ENCODE measurements at regions not wholly inside any gene's neighbourhood (a gene's known extent, or its start where the extent isn't known, plus 50 kb on each side); places are given as distances from the start of the nearest gene placed in this dataset.

DNA sequence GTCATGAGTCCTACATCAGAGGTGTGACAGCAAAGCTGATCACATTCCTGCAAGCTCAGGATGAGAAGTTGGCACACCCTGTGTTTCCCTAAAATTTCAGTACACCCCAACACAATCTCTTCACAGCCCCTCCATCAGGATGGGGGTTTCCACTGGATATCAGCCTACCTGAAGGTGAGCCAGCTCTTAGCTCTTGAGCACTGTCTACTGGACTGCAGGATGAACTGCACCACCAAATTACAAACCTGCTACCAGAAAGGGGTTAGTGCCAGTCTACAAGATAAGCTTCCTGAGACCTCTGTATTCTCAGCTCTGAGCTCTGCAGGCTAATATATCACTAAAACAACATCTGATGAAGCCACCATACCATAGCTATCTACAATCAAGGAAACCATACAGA is 1616.2 kb upstream of the SPRY2 start:
- no peak overlapping the region for H3K27ac ChIP-seq
- H3K36me3 ChIP-seq = no peaks in the 10 kb centered on the region
- H3K4me3 ChIP-seq = no peak overlapping the region
- TF ChIP-seq, protein P1, sequence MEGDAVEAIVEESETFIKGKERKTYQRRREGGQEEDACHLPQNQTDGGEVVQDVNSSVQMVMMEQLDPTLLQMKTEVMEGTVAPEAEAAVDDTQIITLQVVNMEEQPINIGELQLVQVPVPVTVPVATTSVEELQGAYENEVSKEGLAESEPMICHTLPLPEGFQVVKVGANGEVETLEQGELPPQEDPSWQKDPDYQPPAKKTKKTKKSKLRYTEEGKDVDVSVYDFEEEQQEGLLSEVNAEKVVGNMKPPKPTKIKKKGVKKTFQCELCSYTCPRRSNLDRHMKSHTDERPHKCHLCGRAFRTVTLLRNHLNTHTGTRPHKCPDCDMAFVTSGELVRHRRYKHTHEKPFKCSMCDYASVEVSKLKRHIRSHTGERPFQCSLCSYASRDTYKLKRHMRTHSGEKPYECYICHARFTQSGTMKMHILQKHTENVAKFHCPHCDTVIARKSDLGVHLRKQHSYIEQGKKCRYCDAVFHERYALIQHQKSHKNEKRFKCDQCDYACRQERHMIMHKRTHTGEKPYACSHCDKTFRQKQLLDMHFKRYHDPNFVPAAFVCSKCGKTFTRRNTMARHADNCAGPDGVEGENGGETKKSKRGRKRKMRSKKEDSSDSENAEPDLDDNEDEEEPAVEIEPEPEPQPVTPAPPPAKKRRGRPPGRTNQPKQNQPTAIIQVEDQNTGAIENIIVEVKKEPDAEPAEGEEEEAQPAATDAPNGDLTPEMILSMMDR (IDR thresholded peaks at IDR 0.05) = no peak
- H3K27me3 ChIP-seq = no peaks in the 10 kb centered on the region
- H3K4me1 ChIP-seq = no peaks in the 10 kb centered on the region
- no peak for ATAC-seq
- no peaks in the 10 kb centered on the region for H3K9me3 ChIP-seq
- no peak for DNase-seq
- FAIRE-seq = no peak
- intact Hi-C loops (cut with DNase I) = no loop called here

DNA sequence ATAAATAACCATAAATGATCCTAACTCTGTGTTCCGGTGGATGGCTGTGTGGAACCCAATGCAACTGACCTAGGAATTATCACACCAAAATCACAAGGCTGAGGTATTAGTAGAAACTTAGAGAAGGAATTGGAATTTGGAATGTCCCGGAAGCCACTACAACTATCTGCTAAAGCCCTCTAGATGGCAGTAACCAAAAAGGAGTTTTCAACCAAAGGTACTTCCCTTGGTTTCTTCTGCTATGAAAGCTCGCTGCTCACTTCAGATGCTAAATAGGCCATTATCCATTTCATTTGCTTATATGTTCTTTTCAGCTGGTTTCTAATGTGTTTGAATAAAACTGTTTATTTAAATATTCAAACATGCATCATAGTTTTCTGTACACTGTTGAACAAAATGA is 1589.1 kb upstream of the SPRY2 start:
- TF ChIP-seq, protein P1 (IDR thresholded peaks at IDR 0.05) = no peak
- intact Hi-C loops (cut with DNase I) = no loop called here
- no peak for ATAC-seq
- H3K9me3 ChIP-seq = no peaks in the 10 kb centered on the region
- H3K36me3 ChIP-seq = no peaks in the 10 kb centered on the region
- H3K4me1 ChIP-seq = no peaks in the 10 kb centered on the region
- no peak for DNase-seq
- 30 to 38% methylated on average over 3 of the region's 3 CpGs for WGBS, 2 donors
- no peak for FAIRE-seq
- H3K27ac ChIP-seq = no peak overlapping the region
- no peaks in the 10 kb centered on the region for H3K27me3 ChIP-seq
- H3K4me3 ChIP-seq = no peak overlapping the region

DNA sequence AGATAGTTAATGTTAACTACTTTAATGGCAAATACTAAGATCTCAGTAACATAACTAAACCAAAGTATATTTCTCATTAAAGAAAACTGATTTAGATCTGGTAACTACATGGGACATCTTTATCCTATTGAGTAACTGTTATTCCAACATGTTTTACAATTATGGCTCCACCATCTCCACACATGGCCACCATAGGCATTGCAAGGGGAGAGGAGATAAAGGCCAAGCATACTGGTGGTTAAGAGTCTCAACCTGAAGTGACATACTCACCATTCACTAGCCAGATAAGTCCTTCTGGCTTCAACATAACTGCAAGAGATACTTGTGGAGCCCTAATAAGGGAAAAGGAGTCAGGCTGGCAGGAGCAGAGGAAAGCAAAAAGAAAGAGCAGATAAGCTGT is 1586.4 kb upstream of the SPRY2 start:
- TF ChIP-seq, protein P1 (IDR thresholded peaks at IDR 0.05) = no peak
- H3K36me3 ChIP-seq = no peaks in the 10 kb centered on the region
- H3K27me3 ChIP-seq = no peaks in the 10 kb centered on the region
- intact Hi-C loops (cut with DNase I) = no loop called here
- no peak overlapping the region for H3K4me3 ChIP-seq
- FAIRE-seq (no peak), DNase-seq (no peak), ATAC-seq (no peak)
- H3K27ac ChIP-seq = no peak overlapping the region
- H3K4me1 ChIP-seq = no peaks in the 10 kb centered on the region
- no peaks in the 10 kb centered on the region for H3K9me3 ChIP-seq

DNA sequence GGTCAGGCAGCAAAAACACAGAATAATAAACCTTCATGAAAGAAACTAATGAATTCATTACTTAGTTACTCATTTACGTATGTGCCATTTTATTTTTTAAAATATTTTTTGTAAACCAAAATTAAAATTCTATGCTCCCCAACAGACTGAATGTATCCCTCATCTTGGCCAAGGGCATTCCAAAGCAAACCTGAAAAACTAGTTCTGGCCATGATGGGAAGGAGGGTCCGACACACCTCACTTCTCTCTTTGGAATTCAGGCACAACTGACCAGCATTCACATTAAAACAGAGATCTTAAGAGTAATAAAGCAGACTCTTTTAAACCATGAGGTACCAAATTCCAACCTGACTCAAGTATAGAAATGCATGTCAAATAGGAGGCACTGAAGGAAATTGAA is 1576.9 kb upstream of the SPRY2 start:
- ATAC-seq (no peak), DNase-seq (no peak), FAIRE-seq (no peak)
- WGBS, 2 donors = 60 to 72% methylated on average over 2 of the region's 2 CpGs
- no peaks in the 10 kb centered on the region for H3K27me3 ChIP-seq
- H3K9me3 ChIP-seq = no peaks in the 10 kb centered on the region
- intact Hi-C loops (cut with DNase I) = no loop called here
- H3K27ac ChIP-seq = no peak overlapping the region
- no peaks in the 10 kb centered on the region for H3K36me3 ChIP-seq
- TF ChIP-seq, protein P1 (IDR thresholded peaks at IDR 0.05) = no peak
- H3K4me3 ChIP-seq = no peak overlapping the region
- no peaks in the 10 kb centered on the region for H3K4me1 ChIP-seq

DNA sequence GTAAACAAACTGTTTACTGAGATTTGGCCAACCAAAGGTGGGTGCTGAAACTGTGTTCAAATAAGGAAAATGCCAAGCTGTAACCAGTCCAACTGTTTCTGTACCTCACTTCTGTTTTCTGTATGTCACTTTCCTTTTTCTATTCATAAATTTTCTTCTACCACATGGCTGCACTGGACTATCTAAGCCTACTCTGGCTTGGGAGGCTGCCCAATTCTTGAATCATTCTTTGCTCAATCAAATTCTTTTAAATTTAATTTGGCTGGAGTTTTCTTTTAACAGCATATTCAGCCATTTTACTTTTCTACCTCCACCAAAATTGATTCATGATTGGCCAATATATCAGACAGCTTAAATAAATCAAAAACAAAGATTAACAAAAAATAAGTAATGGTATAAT is 1575.5 kb upstream of the SPRY2 start:
- FAIRE-seq (no peak), DNase-seq (no peak), ATAC-seq (no peak)
- no peaks in the 10 kb centered on the region for H3K27me3 ChIP-seq
- TF ChIP-seq, protein P1 (IDR thresholded peaks at IDR 0.05) = no peak
- intact Hi-C loops (cut with DNase I) = no loop called here
- no peak overlapping the region for H3K4me3 ChIP-seq
- H3K4me1 ChIP-seq = no peaks in the 10 kb centered on the region
- H3K36me3 ChIP-seq = no peaks in the 10 kb centered on the region
- no peaks in the 10 kb centered on the region for H3K9me3 ChIP-seq
- no peak overlapping the region for H3K27ac ChIP-seq

Measured in pancreas (tissue), 10 donors.